ENCODE measurements at regions not wholly inside any gene's neighbourhood (a gene's known extent, or its start where the extent isn't known, plus 50 kb on each side); places are given as distances from the start of the nearest gene placed in this dataset.
A peak's percentile ranks its signal among the peaks of the same experiment; 100 is the strongest.

GRCh38 chr22:44557064-44557748 lies 59.2 kb upstream of the RTL6 start:
- DNase-seq (ENCODE audit: low read depth in 2 of 2) = no peak

GRCh38 chr22:44555597-44555996 lies 57.6 kb upstream of the RTL6 start:
- DNase-seq (ENCODE audit: low read depth in 2 of 2) = no peak

- DNase-seq (ENCODE audit: low read depth in 2 of 2) = no peak
Measured at GRCh38 chr22:44555046-44555445, 57.0 kb upstream of the RTL6 start.

GRCh38 chr22:44554411-44554810 lies 56.4 kb upstream of the RTL6 start:
- DNase-seq (ENCODE audit: low read depth in 2 of 2) = no peak

- DNase-seq (ENCODE audit: low read depth in 2 of 2) = peak; percentile 13 to 82
Measured at GRCh38 chr22:44550711-44551491, 52.9 kb upstream of the RTL6 start.

- DNase-seq (ENCODE audit: low read depth in 2 of 2) = no peak
Measured at GRCh38 chr22:44549701-44550100, 51.7 kb upstream of the RTL6 start.

- no peak for DNase-seq (ENCODE audit: low read depth in 2 of 2)
Measured at GRCh38 chr22:44548981-44549380, 50.9 kb upstream of the RTL6 start.
